Trophoblast cell (in vitro differentiated cells and primary cell): ENCODE measurements at regions not wholly inside any gene's neighbourhood (a gene's known extent, or its start where the extent isn't known, plus 50 kb on each side); places are given as distances from the start of the nearest gene placed in this dataset.
A peak's percentile ranks its signal among the peaks of the same experiment; 100 is the strongest.

Experiments
- DNase-seq, 2 donors: peaks; one replicate each; pipeline ENCODE4 v3.0.0-alpha.2; 2016
- H2AFZ ChIP-seq: 2 replicates; pipeline ENCODE4 v1.6.1; 2013; ENCODE audit warnings: low read length, moderate library complexity, mild to moderate bottlenecking; ENCODE audit not compliant: insufficient read depth, poor library complexity
- H2AK5ac ChIP-seq: 2 replicates; pipeline ENCODE4 v1.6.1; 2013; ENCODE audit warnings: mild to moderate bottlenecking, low read length
- H2BK120ac ChIP-seq: 2 replicates; pipeline ENCODE4 v1.6.1; 2013; ENCODE audit warnings: low read length, mild to moderate bottlenecking, moderate library complexity; ENCODE audit not compliant: insufficient read depth, poor library complexity
- H2BK12ac ChIP-seq: 2 replicates; pipeline ENCODE4 v1.6.1; 2013; ENCODE audit warnings: mild to moderate bottlenecking, low read length, moderate library complexity
- H2BK5ac ChIP-seq: 2 replicates; pipeline ENCODE4 v1.6.1; 2013; ENCODE audit warnings: low read length, low read depth, moderate library complexity, mild to moderate bottlenecking; ENCODE audit not compliant: poor library complexity
- H3K14ac ChIP-seq: 2 replicates; pipeline ENCODE4 v1.6.1; 2013; ENCODE audit warnings: mild to moderate bottlenecking, low read length
- H3K18ac ChIP-seq: 2 replicates; pipeline ENCODE4 v1.6.1; 2013; ENCODE audit warnings: mild to moderate bottlenecking, low read length
- H3K23ac ChIP-seq: 2 replicates; pipeline ENCODE4 v1.6.1; 2013; ENCODE audit warnings: low read length
- H3K27ac ChIP-seq: 2 replicates; pipeline ENCODE4 v1.5.1; 2013; ENCODE audit warnings: low read depth, mild to moderate bottlenecking, inconsistent platforms, low read length, moderate library complexity
- H3K27me3 ChIP-seq: 2 replicates; pipeline ENCODE4 v1.6.1; 2013; ENCODE audit warnings: inconsistent platforms, mild to moderate bottlenecking, low read length, moderate library complexity; ENCODE audit not compliant: insufficient read depth
- H3K36me3 ChIP-seq, 2 experiments: 1 replicate in 1 of 2; 2 replicates in 1 of 2; pipeline ENCODE4 v1.6.1; 2013; ENCODE audit warnings: low read length in 2 of 2, mild to moderate bottlenecking in 2 of 2, moderate library complexity in 1 of 2; ENCODE audit not compliant: insufficient read depth in 2 of 2, control insufficient read depth in 1 of 2
- H3K4ac ChIP-seq: 2 replicates; pipeline ENCODE4 v1.6.1; 2013; ENCODE audit warnings: low read depth, mild to moderate bottlenecking, low read length, moderate library complexity
- H3K4me1 ChIP-seq, 2 experiments: 1 replicate in 1 of 2; 2 replicates in 1 of 2; pipeline ENCODE4 v1.6.1; 2013; ENCODE audit warnings: low read length in 2 of 2, mild to moderate bottlenecking in 2 of 2, moderate library complexity in 1 of 2; ENCODE audit not compliant: insufficient read depth in 2 of 2, control insufficient read depth in 1 of 2
- H3K4me2 ChIP-seq: 2 replicates; pipeline ENCODE4 v1.6.1; 2013; ENCODE audit warnings: inconsistent platforms, mild to moderate bottlenecking, low read length, moderate library complexity
- H3K4me3 ChIP-seq: 2 replicates; pipeline ENCODE4 v1.5.1; 2013; ENCODE audit warnings: mild to moderate bottlenecking, low read depth, low read length, inconsistent platforms
- H3K79me1 ChIP-seq: one replicate; pipeline ENCODE4 v1.6.1; 2013; ENCODE audit warnings: low read length
- H3K79me2 ChIP-seq: 2 replicates; pipeline ENCODE4 v1.6.1; 2013; ENCODE audit warnings: low read length, mild to moderate bottlenecking; ENCODE audit not compliant: control insufficient read depth, insufficient read depth, poor library complexity
- H3K9ac ChIP-seq: 2 replicates; pipeline ENCODE4 v1.6.1; 2013; ENCODE audit warnings: mild to moderate bottlenecking, low read length
- H3K9me3 ChIP-seq: 2 replicates; pipeline ENCODE4 v1.6.1; 2013; ENCODE audit warnings: low read depth, mild to moderate bottlenecking, control low read depth, inconsistent platforms, low read length; ENCODE audit not compliant: insufficient read depth
- H4K12ac ChIP-seq: 2 replicates; pipeline ENCODE4 v1.6.1; 2013; ENCODE audit warnings: low read depth, mild to moderate bottlenecking, low read length, moderate library complexity
- H4K8ac ChIP-seq: 2 replicates; pipeline ENCODE4 v1.6.1; 2013; ENCODE audit warnings: low read depth, mild to moderate bottlenecking, low read length, moderate library complexity
- H4K91ac ChIP-seq: one replicate; pipeline ENCODE4 v1.6.1; 2013; ENCODE audit warnings: low read depth, mild to moderate bottlenecking, low read length, moderate library complexity
- whole genome bisulfite sequencing: extraction: QIAGEN DNeasy Blood & Tissue Kit; methylation state at CpG from one replicate; pipeline ENCODE4 v1.1.7; 2013; ENCODE audit warnings: missing lambda C conversion rate; ENCODE audit not compliant: insufficient read length, insufficient coverage; ENCODE audit errors: extremely low coverage; 5-methylcytosine and 5-hydroxymethylcytosine counted together

DNA sequence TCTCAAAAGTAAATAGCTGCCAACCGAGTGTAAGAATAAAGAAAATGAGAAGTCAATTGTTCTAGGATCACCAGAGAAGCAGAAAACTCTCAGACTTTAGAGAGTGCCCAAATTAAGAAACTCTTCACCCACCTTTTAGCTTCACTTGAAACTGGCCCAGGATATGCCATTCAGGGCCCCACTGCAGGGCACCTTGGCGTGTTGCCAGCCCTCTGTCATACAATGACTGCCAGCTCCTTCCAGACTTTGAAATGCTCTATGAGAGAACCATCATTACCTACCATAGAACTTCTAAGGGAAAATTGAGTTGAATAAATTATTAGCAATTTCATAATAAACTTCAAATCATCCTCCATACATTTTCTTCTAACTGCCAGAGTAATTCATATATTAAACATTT lies 240.5 kb downstream of the CETN3 start:
- H4K8ac ChIP-seq = no peak overlapping the region

DNA sequence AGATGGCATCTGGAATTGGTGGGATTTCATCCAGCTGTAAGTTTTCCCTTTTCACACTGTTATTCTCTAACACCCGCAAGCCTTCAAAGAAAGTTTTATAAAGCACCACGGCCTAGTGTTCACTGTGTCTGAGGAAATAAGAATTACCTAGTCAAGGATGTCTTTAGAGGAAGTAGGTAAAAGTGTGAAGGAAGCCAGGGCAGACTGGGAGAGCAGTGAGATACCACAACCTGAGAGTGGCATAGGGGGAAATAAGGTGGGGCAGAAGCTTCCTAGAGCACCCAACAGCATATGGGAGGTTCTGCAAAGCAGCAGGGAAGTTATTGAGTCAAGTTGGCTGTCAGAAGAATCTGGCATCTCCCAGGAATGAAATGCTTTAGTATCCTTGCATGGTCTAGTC lies 241.2 kb downstream of the CETN3 start:
- no peak overlapping the region for H3K18ac ChIP-seq
- no peaks in the 10 kb centered on the region for H3K4me1 ChIP-seq
- no peaks in the 10 kb centered on the region for H3K27me3 ChIP-seq
- no peak overlapping the region for H3K4ac ChIP-seq
- H3K36me3 ChIP-seq = no peaks in the 10 kb centered on the region
- H3K79me1 ChIP-seq = no peaks in the 10 kb centered on the region
- H4K12ac ChIP-seq = no peak overlapping the region
- H3K79me2 ChIP-seq = no peaks in the 10 kb centered on the region
- no peak overlapping the region for H3K4me3 ChIP-seq
- no CpG with 5 or more reads among the region's 2 CpGs for WGBS
- H3K4me2 ChIP-seq = no peak overlapping the region
- no peak overlapping the region for H4K8ac ChIP-seq
- H3K23ac ChIP-seq = no peak overlapping the region
- no peak overlapping the region for H2BK5ac ChIP-seq
- no peak overlapping the region for H2BK120ac ChIP-seq
- DNase-seq = no peak
- H3K9me3 ChIP-seq = no peaks in the 10 kb centered on the region
- no peak overlapping the region for H4K91ac ChIP-seq
- H3K9ac ChIP-seq = no peak overlapping the region
- no peak overlapping the region for H2AK5ac ChIP-seq
- H3K27ac ChIP-seq = no peak overlapping the region
- no peak overlapping the region for H2BK12ac ChIP-seq
- H2AFZ ChIP-seq = no peak overlapping the region
- H3K14ac ChIP-seq = no peak overlapping the region

More for the DNA sequence above, 240.5 kb downstream of the CETN3 start:
- no peak overlapping the region for H3K27ac ChIP-seq
- no peaks in the 10 kb centered on the region for H3K36me3 ChIP-seq
- no peak overlapping the region for H4K91ac ChIP-seq
- H3K23ac ChIP-seq = no peak overlapping the region
- no peak overlapping the region for H3K4me2 ChIP-seq
- H2BK12ac ChIP-seq = no peak overlapping the region
- H3K4ac ChIP-seq = no peak overlapping the region
- WGBS = no CpG with 5 or more reads among the region's 2 CpGs
- H3K9ac ChIP-seq = no peak overlapping the region
- no peak overlapping the region for H3K18ac ChIP-seq
- H2AK5ac ChIP-seq = no peak overlapping the region
- H3K4me3 ChIP-seq = no peak overlapping the region
- no peak overlapping the region for H2BK5ac ChIP-seq
- H2AFZ ChIP-seq = no peak overlapping the region
- no peak overlapping the region for H4K12ac ChIP-seq
- no peaks in the 10 kb centered on the region for H3K79me1 ChIP-seq
- H3K79me2 ChIP-seq = no peaks in the 10 kb centered on the region
- no peak overlapping the region for H2BK120ac ChIP-seq
- no peaks in the 10 kb centered on the region for H3K27me3 ChIP-seq
- H3K14ac ChIP-seq = no peak overlapping the region
- DNase-seq = no peak
- no peaks in the 10 kb centered on the region for H3K9me3 ChIP-seq
- no peaks in the 10 kb centered on the region for H3K4me1 ChIP-seq

DNA sequence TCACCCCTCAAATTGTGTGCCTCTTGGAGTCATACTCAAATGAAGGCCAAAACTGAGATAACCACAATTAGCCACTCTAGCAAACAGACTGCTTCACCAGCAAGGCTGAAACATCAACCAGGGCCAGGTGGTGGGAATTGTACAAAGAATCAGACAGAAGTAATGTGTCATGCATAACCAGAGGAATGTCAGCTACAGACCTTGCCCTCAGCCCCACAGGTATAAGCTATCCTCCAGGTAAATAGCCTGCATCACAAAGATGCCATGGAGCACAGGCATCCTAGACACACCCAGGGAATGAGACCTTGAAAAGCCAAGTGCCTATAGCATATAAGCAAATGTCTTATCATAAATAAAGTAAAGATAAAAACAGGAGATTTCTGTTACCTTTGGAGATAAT lies 242.7 kb downstream of the CETN3 start:
- no peak overlapping the region for H2AFZ ChIP-seq
- H3K27ac ChIP-seq = no peak overlapping the region
- H3K4me3 ChIP-seq = no peak overlapping the region
- no peak overlapping the region for H3K4me2 ChIP-seq
- H3K4me1 ChIP-seq = no peaks in the 10 kb centered on the region
- H3K18ac ChIP-seq = no peak overlapping the region
- H3K4ac ChIP-seq = no peak overlapping the region
- no peak overlapping the region for H3K9ac ChIP-seq
- H3K9me3 ChIP-seq = no peaks in the 10 kb centered on the region
- H3K79me2 ChIP-seq = no peaks in the 10 kb centered on the region
- no peaks in the 10 kb centered on the region for H3K79me1 ChIP-seq
- no peaks in the 10 kb centered on the region for H3K36me3 ChIP-seq
- no peak overlapping the region for H4K12ac ChIP-seq
- H3K14ac ChIP-seq = no peak overlapping the region
- no peak overlapping the region for H4K91ac ChIP-seq
- H4K8ac ChIP-seq = no peak overlapping the region
- no peak overlapping the region for H2BK120ac ChIP-seq
- H2AK5ac ChIP-seq = no peak overlapping the region
- no peak overlapping the region for H2BK5ac ChIP-seq
- no peak overlapping the region for H2BK12ac ChIP-seq
- no peak overlapping the region for H3K23ac ChIP-seq
- DNase-seq = peak; percentile 79 to 83
- no peaks in the 10 kb centered on the region for H3K27me3 ChIP-seq

DNA sequence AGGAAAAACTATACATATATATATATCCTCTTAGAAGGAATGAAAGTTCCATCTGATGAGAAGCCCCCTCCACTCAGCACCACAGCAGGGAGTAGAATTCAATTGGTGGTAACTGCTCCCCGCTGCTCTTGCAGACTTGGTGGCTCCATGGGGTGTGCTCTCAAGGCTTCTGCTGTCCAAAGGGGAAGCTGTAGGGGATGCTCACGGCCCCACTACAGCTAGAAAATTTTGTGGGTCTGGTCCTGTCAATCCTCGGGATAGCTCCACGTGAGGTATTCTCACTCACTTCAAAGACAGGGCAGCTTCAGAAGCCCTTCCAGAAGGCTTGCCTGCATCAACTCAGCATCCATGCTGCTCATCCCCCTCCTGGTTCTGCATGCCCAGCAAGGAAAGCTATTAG lies 247.2 kb downstream of the CETN3 start:
- no peak overlapping the region for H4K91ac ChIP-seq
- H2BK12ac ChIP-seq = no peak overlapping the region
- no peak overlapping the region for H3K27ac ChIP-seq
- H4K8ac ChIP-seq = no peak overlapping the region
- no peaks in the 10 kb centered on the region for H3K27me3 ChIP-seq
- H3K4me2 ChIP-seq = no peak overlapping the region
- H3K9ac ChIP-seq = no peak overlapping the region
- H2BK120ac ChIP-seq = no peak overlapping the region
- H2AFZ ChIP-seq = no peak overlapping the region
- no peak overlapping the region for H2AK5ac ChIP-seq
- DNase-seq = no peak
- H3K18ac ChIP-seq = no peak overlapping the region
- H3K23ac ChIP-seq = no peak overlapping the region
- H3K4me3 ChIP-seq = no peak overlapping the region
- H3K79me2 ChIP-seq = no peaks in the 10 kb centered on the region
- H3K4ac ChIP-seq = no peak overlapping the region
- H4K12ac ChIP-seq = no peak overlapping the region
- H3K36me3 ChIP-seq = no peaks in the 10 kb centered on the region
- no peak overlapping the region for H2BK5ac ChIP-seq
- H3K9me3 ChIP-seq = no peaks in the 10 kb centered on the region
- no CpG with 5 or more reads among the region's 4 CpGs for WGBS
- H3K14ac ChIP-seq = no peak overlapping the region
- H3K4me1 ChIP-seq = no peaks in the 10 kb centered on the region
- no peaks in the 10 kb centered on the region for H3K79me1 ChIP-seq

GRCh38 chr5:90161414-90161813 lies 248.1 kb downstream of the CETN3 start:
- Histone ChIP-seq H4K8ac (no peak overlapping the region), H2BK12ac (no peak overlapping the region), H4K91ac (no peak overlapping the region), H3K4me2 (no peak overlapping the region), H3K79me1 (no peaks in the 10 kb centered on the region), H3K27ac (no peak overlapping the region), H3K9me3 (no peaks in the 10 kb centered on the region), H2AFZ (no peak overlapping the region), H3K4me1 (no peaks in the 10 kb centered on the region), H3K9ac (no peak overlapping the region), H3K14ac (no peak overlapping the region), H3K36me3 (no peaks in the 10 kb centered on the region), H4K12ac (no peak overlapping the region), H2BK120ac (no peak overlapping the region), H3K79me2 (no peaks in the 10 kb centered on the region), H3K27me3 (no peaks in the 10 kb centered on the region), H3K4ac (no peak overlapping the region), H3K18ac (no peak overlapping the region), H3K23ac (no peak overlapping the region), H2BK5ac (no peak overlapping the region), H2AK5ac (no peak overlapping the region), H3K4me3 (no peak overlapping the region)
- DNase-seq = no peak
- no CpG with 5 or more reads among the region's 4 CpGs for WGBS
